HUES64 (cell line): ENCODE measurements at regions not wholly inside any gene's neighbourhood (a gene's known extent, or its start where the extent isn't known, plus 50 kb on each side); places are given as distances from the start of the nearest gene placed in this dataset.

Experiments
- H3K27ac ChIP-seq: 2 replicates; pipeline ENCODE4 v1.7.0; 2013; ENCODE audit warnings: low read depth, low read length, inconsistent platforms
- H3K27me3 ChIP-seq: 2 replicates; pipeline ENCODE4 v1.6.1; 2013; ENCODE audit warnings: mild to moderate bottlenecking, low read length; ENCODE audit not compliant: insufficient read depth
- H3K36me3 ChIP-seq: 2 replicates; pipeline ENCODE4 v1.6.1; 2013; ENCODE audit warnings: mild to moderate bottlenecking, low read length; ENCODE audit not compliant: insufficient read depth
- H3K4me1 ChIP-seq: 2 replicates; pipeline ENCODE4 v1.6.1; 2013; ENCODE audit warnings: mild to moderate bottlenecking, low read length, moderate library complexity; ENCODE audit not compliant: insufficient read depth
- H3K4me3 ChIP-seq: 2 replicates; pipeline ENCODE4 v1.5.1; 2013; ENCODE audit warnings: mild to moderate bottlenecking, low read length, moderate library complexity
- H3K9ac ChIP-seq: 2 replicates; pipeline ENCODE4 v1.6.1; 2013; ENCODE audit warnings: mild to moderate bottlenecking, low read depth, low read length
- H3K9me3 ChIP-seq: 2 replicates; pipeline ENCODE4 v1.6.1; 2013; ENCODE audit warnings: low read depth, low read length; ENCODE audit not compliant: insufficient read depth
- WGBS: fragments of 150-250, 120-280 bp; methylation state at CpG from one replicate; pipeline ENCODE4 v1.1.7; 2013; ENCODE audit warnings: missing lambda C conversion rate; 5-methylcytosine and 5-hydroxymethylcytosine counted together

DNA sequence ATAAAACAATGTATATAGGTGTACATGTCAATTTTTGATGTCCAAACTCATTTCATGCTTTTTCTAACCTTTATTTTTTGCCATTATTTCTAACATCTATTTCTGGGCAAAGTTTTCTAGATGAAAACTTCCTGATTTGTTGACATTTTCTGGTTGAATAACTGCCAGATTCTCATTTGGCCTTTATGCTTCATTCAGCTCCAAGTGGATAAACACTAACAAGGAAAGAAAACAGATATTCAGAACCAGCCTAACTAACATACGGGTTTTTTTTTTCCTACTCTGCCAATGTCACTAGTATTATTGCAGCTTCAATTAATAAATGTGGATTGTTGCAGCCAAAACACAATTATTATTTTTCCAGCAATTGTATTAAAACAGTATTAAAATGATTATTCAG is 50.9 kb upstream of the RAP1GDS1 start:
- H3K9me3 ChIP-seq: no peaks in the 10 kb centered on the region
- H3K27ac ChIP-seq: no peak overlapping the region
- 100% methylated on average over 1 of the region's 1 CpG for WGBS
- H3K9ac ChIP-seq: no peak overlapping the region
- 0 out of 2 replicates have a peak, but pooled peaks cover 5% of the 10 kb centered on the region for H3K4me1 ChIP-seq
- no peaks in the 10 kb centered on the region for H3K27me3 ChIP-seq
- no peaks in the 10 kb centered on the region for H3K36me3 ChIP-seq
- H3K4me3 ChIP-seq: no peak overlapping the region

DNA sequence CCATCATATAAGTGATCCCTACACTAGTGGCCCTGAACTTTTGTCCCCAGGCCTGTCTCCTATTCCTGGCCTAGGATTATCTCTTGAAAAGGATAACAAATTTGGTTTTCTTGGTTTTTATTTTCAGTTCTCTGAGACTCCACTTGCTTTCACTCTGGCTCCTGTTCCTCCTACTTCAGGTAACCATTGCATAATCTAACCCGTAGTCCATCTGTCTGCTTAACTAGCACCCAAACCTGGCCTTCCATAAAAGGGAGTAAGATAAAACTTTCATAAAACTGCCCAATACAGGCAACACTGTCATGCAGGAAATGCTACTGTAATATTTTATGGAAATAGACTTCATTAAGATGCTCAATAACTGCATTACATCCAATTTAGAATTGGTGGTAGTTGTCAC is 52.1 kb upstream of the RAP1GDS1 start:
- 100% methylated on average over 1 of the region's 1 CpG for whole genome bisulfite sequencing
- H3K4me3 ChIP-seq: no peak overlapping the region
- no peaks in the 10 kb centered on the region for H3K27me3 ChIP-seq
- no peak overlapping the region for H3K9ac ChIP-seq
- no peak overlapping the region for H3K27ac ChIP-seq
- H3K36me3 ChIP-seq: no peaks in the 10 kb centered on the region
- H3K4me1 ChIP-seq: 0 out of 2 replicates have a peak, but pooled peaks cover 5% of the 10 kb centered on the region
- no peaks in the 10 kb centered on the region for H3K9me3 ChIP-seq

DNA sequence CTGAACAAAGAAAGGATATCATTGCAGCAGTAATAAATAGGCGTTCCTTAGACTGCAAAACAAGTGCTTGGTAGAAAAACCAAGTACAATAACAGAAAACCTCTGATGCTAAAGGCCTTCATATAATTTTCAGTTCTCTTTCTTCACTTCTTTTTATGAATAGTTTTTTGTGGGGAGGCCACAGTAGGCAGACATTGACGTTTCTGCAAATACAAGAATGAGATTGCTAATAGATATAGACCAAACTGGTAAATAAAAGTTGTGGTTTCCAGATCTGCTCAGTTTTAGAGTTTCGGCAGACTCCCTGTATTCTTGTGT is 57.0 kb upstream of the RAP1GDS1 start:
- Histone ChIP-seq H3K9ac (no peak overlapping the region), H3K36me3 (no peaks in the 10 kb centered on the region), H3K27me3 (no peaks in the 10 kb centered on the region), H3K4me3 (no peak overlapping the region), H3K27ac (no peak overlapping the region), H3K4me1 (peaks cover 10% of the 10 kb centered on the region), H3K9me3 (no peaks in the 10 kb centered on the region)
- WGBS: 91% methylated on average over 3 of the region's 3 CpGs

DNA sequence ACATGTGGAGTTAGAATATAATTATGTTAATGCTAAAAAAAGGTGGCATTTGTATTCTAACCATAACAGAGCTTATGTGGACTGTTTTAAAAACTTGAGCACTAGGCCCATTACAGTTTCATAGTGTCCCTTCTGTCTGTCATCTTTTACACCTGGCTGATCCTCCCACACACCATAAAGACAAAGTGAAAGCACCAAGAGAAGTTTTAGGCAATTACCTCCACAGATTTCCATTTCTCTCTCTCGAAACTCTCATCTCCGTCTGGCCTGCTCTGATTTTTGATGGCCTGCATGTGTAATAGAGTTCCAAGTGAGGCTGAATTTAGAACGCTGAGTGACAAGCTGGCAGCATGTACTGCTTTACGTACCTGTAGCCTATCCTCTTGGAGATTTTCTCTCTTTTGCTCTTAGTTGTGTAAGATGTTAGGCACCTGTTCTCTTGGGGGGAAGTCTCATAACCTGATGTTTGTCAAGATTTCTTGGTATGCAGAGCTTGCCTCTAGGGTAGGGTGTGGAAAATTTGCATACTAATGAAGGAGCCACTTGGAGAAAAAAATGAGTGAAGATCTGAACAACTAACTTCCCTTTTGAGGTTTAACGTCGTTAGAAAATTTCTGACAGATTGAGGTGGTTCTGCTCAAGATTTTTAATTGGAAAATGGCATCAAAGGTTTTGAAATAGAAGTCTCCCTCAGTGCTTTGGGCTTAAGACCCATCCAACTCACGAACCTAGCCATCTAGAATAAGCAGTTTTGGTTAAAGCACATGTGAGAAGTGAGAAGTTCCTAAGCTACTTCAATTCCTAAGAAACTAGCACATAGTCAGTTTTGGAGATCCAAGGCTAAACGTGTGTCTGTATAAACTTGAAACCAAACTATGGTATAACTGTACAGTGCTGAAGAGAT is 57.6 kb upstream of the RAP1GDS1 start:
- 73% methylated on average over 8 of the region's 8 CpGs for WGBS
- H3K4me3 ChIP-seq: no peak overlapping the region
- H3K27ac ChIP-seq: no peak overlapping the region
- no peaks in the 10 kb centered on the region for H3K9me3 ChIP-seq
- H3K36me3 ChIP-seq: no peaks in the 10 kb centered on the region
- no peak overlapping the region for H3K9ac ChIP-seq
- peaks cover 9% of the 10 kb centered on the region for H3K4me1 ChIP-seq
- no peaks in the 10 kb centered on the region for H3K27me3 ChIP-seq

DNA sequence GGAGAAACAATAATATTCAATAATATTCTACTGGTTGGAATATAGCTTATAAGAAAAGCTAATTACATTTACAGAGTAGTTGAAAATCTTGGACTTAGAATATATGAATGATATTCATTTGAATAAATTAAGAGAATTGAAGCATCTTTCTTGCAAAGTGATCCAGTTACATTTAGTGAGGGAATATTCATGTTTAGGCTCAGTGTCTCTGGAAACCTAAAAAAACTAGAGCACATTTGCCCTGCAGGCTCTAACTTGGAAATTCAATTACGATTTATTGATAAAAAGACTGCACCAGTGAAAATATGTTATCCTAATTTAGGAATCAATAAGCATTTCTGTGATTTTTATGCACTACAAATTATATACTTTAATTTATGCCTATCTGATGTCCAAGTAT is 58.3 kb upstream of the RAP1GDS1 start:
- Histone ChIP-seq H3K9ac (no peak overlapping the region), H3K27ac (no peak overlapping the region), H3K36me3 (no peaks in the 10 kb centered on the region), H3K4me3 (no peak overlapping the region), H3K4me1 (peaks cover 5% of the 10 kb centered on the region), H3K27me3 (no peaks in the 10 kb centered on the region), H3K9me3 (no peaks in the 10 kb centered on the region)
- 100% methylated on average over 1 of the region's 1 CpG for WGBS

DNA sequence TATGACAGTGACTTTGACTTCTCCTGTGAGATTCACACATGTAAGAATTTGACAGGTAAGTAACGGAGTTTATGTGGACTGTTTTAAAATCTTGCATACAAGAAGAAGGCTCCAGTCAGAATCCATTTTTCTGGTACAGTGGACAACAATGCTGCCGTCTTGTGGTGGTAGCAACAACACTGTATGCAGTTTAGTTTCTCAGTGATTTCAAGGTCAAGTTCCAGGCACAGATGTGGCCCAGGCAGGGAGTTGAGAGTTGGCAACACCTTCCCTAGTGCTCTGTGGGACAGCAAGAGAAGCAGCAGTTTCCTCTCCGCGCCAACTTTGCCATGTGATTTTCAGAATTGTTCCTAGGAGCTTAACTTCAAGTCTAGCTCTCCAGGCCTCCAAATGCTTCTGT is 56.0 kb upstream of the STPG2 start:
- H3K4me1 ChIP-seq: peaks cover 5% of the 10 kb centered on the region
- no peak overlapping the region for H3K27ac ChIP-seq
- no peaks in the 10 kb centered on the region for H3K27me3 ChIP-seq
- WGBS: 94% methylated on average over 4 of the region's 4 CpGs
- no peaks in the 10 kb centered on the region for H3K36me3 ChIP-seq
- peaks cover 7% of the 10 kb centered on the region for H3K9me3 ChIP-seq
- no peak overlapping the region for H3K4me3 ChIP-seq
- no peak overlapping the region for H3K9ac ChIP-seq

DNA sequence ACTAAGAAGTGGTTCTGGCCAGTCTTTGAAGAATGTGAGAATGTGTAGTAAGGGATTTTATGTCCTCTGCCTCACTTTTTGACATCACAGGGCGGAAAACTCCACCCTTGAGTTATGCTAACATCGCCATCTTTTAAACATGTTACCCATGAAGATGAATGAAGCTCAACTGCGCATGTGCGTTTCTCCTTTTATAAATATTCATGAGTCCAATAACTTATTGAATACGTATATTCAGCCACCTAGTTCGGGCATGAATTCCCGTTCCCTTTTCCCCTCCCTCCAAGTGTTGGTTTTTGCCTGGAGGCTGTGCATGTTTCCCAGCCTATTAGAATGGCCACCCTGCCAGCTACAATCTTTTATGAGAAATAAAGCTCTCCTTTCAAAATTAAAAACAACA is 51.7 kb upstream of the STPG2 start:
- Histone ChIP-seq H3K4me1 (no peaks in the 10 kb centered on the region), H3K27me3 (no peaks in the 10 kb centered on the region), H3K36me3 (no peaks in the 10 kb centered on the region), H3K27ac (no peak overlapping the region), H3K9ac (no peak overlapping the region), H3K9me3 (peaks cover 45% of the 10 kb centered on the region), H3K4me3 (no peak overlapping the region)
- 95% methylated on average over 7 of the region's 7 CpGs for WGBS

DNA sequence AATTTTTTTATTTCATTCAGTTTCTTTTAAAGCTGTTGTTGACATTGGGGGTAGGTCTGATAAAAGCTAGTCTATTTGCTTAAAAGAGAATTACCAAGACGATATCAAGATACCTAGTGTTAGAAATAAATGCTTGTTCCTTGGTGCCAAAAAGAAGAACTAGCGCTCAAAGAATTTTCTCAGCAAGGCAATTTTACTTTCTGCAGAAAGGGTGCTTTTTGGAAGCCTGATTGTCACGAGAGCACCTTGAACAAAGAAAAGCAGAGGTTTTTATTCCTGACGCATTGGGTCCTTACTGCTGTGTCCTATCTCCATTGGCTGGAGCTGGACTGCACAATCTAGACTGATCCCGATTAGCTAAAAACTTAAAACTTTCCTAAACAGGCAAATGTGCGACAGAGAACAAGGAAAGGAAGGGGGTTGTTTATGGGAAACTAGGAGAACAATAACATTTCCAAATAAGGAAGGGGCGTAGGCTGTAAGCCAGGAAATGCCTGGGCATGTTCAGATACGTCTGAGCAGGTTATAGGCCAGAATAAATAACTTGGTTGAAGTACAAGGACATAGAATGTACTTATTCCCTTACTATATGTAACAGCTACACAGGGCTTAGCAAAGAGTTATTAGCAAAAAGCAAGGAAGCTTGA is 50.3 kb upstream of the STPG2 start:
- Histone ChIP-seq H3K4me1 (no peaks in the 10 kb centered on the region), H3K27me3 (no peaks in the 10 kb centered on the region), H3K9me3 (peaks cover 50% of the 10 kb centered on the region), H3K4me3 (no peak overlapping the region), H3K9ac (no peak overlapping the region), H3K27ac (no peak overlapping the region), H3K36me3 (no peaks in the 10 kb centered on the region)
- WGBS: 95% methylated on average over 7 of the region's 8 CpGs
